Retinal pigment epithelial cell (primary cell): ENCODE measurements at regions not wholly inside any gene's neighbourhood (a gene's known extent, or its start where the extent isn't known, plus 50 kb on each side); places are given as distances from the start of the nearest gene placed in this dataset.

ENCODE experiments used
- DNase-seq: peaks from one replicate; pipeline ENCODE4 v3.0.0-alpha.2; 2010; ENCODE audit warnings: low read depth
- H3K4me3 ChIP-seq: 2 replicates; pipeline ENCODE4 v1.5.1; 2011; ENCODE audit warnings: mild to moderate bottlenecking, low read length, control low read depth, moderate library complexity
- TF ChIP-seq, protein P1 (sequence below): conservative IDR thresholded peaks from 2 replicates; pipeline ENCODE4 v1.5.1; 2011; ENCODE audit warnings: low read depth, low read length, control low read depth, inconsistent platforms

DNA sequence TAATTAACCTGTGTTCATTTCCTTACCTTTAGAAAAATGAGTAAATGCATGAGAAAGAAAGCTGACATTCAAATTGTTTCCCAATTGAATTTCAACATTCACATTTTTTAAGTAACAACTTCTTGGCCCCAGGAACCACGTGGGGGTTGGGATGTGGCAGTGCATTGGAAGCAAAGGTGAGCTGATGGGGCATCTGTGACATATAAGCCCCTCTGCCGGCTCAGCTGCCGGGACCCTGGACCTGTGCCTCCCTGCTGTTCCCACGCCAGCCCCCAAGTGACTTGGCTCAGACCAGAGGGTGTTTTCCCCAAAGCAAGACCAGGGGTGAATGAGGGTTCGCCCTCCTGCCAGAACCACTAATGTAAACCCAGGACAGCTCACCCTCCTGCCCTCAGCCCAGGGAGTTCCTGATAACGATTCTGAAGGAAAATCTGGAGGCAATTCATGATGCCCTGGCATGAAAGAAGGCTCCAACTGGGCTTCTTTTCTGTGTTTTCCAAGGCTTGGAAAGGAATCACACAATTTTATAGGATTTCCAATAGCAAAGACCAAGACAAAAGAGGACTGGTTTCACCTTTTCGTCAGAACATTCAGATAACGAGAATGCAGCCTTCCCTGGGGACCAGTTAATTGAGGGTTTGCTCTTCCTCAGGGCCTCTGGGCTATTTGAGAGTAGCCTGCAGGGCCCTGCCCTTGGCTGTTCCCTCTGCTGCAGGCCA is 193.2 kb upstream of the TWIST2 start:
- TF ChIP-seq, protein P1, sequence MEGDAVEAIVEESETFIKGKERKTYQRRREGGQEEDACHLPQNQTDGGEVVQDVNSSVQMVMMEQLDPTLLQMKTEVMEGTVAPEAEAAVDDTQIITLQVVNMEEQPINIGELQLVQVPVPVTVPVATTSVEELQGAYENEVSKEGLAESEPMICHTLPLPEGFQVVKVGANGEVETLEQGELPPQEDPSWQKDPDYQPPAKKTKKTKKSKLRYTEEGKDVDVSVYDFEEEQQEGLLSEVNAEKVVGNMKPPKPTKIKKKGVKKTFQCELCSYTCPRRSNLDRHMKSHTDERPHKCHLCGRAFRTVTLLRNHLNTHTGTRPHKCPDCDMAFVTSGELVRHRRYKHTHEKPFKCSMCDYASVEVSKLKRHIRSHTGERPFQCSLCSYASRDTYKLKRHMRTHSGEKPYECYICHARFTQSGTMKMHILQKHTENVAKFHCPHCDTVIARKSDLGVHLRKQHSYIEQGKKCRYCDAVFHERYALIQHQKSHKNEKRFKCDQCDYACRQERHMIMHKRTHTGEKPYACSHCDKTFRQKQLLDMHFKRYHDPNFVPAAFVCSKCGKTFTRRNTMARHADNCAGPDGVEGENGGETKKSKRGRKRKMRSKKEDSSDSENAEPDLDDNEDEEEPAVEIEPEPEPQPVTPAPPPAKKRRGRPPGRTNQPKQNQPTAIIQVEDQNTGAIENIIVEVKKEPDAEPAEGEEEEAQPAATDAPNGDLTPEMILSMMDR = no peak
- no peak overlapping the region for H3K4me3 ChIP-seq
- DNase-seq = no peak

DNA sequence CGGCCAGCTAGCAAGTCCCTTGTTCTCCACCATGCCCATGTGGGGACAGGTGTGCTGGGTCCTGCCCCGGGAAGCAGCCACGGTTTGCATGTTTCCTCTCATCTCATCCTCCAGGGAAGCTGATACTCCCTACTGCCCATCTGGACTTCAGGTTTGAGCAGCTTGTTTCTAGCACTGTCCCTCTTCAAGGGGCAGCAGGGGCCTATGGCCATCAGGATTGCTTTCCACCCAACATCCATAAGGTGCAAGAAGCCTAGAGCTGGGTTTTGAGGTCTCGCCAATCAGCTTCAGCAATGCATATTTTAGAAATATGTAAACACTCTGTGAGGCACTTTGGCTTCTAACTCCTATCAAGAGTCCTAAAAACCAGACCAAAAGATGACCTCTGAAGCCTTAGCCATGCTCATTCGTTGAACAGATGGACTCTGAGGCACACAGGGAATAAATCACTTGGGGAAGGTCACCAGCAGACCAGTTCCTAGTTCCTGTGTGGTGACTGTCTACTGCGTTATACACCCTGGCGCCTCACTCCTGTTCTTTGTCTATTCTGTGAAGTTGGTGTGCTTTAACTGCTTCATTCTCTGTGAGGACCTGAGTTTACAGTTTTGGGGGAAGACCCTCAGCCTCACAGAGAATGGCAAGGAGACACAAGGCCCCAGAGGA is 192.6 kb upstream of the TWIST2 start:
- TF ChIP-seq, protein P1 = no peak
- DNase-seq = no peak
- no peak overlapping the region for H3K4me3 ChIP-seq

DNA sequence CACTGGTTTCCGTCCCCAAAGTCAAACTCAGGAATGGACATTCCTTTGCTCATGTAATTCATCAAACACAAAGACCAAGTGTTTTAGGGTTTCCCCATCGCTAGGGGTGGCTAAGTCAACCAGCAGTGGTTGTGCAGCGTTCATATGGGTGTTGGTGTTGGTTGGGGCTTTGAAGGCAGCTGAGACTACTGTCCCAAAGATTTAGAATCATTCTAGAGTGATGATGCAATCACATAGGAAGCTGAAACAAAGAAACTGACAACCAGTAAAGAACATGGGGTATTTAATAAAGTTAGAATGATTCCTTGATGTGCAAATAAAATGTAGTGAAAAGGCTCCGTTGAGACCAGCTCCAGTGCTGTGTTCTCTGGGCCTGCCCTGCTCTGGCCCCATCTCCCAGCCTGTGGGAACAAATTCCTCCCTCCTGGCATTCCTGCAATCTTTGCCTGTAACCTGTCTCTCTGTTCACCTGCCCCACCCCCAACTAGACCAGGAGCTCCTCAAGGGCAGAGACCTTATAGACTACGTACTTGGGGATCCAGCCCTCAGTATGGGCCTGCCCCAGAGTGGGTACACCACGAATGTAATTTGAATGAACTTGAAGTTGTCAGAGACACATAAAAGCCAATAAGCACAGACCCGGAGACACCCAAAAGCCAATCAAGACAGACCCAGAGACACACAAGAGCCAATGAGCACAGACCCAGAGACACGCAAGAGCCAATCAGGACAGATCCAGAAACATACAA is 191.7 kb upstream of the TWIST2 start:
- DNase-seq = no peak
- H3K4me3 ChIP-seq = no peak overlapping the region
- TF ChIP-seq, protein P1 = no peak

DNA sequence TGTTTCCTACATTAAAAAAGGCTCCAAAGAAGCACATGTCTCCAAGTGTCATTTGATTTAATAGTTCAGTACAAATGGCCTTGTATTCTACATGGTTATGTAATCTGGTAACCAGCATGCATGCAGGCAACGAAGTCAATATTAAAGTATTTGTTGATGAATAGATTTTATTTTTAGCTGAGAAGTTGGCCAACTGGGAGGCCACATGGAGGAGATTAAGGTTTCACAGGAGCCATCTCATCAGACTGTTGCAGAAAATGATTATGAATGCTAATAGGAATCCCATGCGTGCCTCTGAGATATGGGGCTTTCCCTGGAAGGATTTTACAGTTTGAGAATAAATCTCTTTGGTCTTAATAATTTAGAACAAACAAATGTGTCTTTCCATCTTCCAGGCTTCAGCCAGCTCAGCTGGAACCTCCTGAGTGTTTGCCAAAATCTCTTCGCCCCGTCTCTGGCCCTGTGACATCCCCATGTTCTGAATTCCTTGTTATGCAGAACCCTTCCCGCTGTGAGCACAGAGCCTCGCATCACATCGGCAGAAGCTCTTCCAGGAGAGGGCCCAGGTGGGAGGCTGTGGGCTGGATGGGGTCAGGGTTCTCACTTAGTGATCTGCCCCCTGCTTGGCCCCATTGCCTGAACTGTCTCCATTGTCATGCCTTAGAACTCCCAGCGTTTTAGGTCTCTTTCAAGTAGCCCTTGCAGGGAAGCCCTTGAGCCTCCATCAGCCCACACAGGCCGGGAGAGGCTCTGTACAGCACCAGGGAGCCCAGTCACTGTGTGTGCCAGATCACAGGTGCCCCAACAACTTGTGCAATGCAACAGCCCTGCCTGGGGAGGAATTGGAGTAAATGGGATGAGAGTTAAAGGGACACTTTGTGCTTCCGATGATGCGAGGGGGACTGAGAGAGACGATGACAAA is 190.5 kb upstream of the TWIST2 start:
- H3K4me3 ChIP-seq = no peak overlapping the region
- TF ChIP-seq, protein P1 = no peak
- no peak for DNase-seq

DNA sequence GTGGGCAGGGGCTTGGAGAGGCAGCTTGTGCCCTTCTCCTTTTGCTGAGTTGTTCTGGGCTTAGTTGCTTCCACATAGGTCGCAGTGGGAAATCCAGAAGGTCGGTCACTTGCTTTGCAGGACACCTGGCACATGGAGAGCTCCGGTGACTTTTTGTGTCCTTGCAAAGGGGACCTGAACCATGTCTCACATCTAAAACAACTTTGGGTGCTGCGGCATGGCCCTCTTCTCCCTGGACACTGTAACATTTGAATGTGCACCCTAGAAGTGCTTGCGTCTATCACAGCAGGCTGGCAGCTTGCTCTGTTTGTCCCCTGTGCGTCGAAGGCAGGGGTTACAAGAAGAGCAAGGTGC is 189.9 kb upstream of the TWIST2 start:
- DNase-seq = no peak

DNA sequence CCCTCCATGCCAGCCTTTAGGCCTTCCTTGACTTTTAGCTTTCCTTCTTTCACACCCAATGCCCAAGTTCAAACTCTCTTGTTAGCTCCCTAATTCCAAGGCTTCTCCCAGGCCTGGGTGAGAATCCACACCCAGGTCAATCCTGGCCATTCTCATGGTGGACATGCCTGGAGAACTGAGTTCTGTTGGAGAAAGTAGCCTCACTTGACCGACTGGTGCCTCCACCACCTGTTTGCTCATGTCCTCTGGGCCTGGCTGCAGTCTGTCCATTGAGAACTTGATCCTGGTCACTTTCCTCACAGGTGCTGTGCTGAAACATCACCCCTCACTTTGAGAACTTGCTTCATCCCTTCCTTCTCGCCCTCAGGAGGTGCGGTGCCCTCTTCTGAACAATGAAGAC is 189.1 kb upstream of the TWIST2 start:
- H3K4me3 ChIP-seq = no peak overlapping the region
- TF ChIP-seq, protein P1 = no peak
- no peak for DNase-seq

More for the DNA sequence above, 189.9 kb upstream of the TWIST2 start:
- TF ChIP-seq, protein P1 = no peak
- H3K4me3 ChIP-seq = no peak overlapping the region
